Astrocyte of the hippocampus (primary cell): ENCODE measurements at regions not wholly inside any gene's neighbourhood (a gene's known extent, or its start where the extent isn't known, plus 50 kb on each side); places are given as distances from the start of the nearest gene placed in this dataset.
A peak's percentile ranks its signal among the peaks of the same experiment; 100 is the strongest.

ENCODE experiments used
- DNase-seq: peaks from one replicate; pipeline ENCODE4 v3.0.0; 2011; ENCODE audit warnings: low read depth, low spot score

DNA sequence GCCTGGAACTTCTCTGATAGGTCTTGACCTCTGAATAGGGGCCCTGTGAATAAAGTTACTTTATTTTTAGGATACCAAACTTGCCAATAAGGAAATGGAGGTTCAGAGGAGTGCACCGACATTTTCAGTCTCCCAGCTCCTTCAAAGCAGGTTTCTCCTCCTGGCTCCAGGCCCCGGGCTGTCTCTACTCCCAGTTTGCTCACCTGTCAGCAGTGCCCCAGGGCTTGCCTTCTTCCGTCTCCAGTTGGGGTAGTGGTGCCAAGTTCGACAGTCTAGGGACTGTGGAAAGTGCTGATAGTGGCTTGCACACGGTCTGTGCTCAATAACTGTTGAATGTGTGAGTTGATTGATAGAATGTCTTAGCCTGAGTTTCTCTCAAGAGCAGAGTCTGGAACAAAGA, 149.2 kb downstream of the ACTL8 start:
- no peak for DNase-seq

DNA sequence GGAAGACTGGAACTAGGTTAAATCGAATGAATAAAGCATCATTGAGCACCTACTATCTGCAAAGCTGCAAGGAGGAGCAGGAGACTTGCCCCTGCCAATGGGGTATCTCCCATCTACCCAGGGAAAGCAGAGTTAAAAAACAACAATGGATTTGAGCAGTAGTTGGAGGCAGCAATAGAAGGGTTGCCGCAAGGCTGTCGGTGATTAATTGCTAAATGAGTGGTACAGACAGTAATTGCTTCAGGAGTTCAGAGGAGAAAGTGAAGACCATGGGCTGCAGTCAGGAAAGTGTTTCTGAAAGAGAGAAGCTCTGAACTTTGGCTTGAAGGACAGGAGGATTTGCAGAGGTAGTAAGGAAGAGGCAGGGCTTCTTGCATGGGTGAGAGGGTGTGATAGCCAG, 152.9 kb downstream of the ACTL8 start:
- no peak for DNase-seq

DNA sequence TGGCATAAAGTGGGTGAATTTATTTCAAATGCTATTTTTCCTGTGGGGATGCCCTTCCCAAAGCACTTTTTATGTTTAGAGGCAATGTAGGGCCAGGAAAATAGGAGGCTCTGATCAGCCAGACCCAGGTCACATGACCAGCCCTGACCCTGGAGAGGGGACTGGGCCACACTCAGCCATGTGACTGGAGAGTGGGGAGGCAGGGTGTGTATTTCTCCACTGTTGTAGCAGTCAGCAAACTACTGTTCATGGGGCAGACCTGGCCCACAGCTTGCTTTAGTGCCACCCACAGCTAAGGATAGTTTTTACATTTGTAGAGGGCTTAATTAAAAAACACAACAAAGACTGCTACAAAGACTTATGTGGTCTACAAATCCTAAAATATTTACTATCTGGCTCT, 153.8 kb downstream of the ACTL8 start:
- no peak for DNase-seq

DNA sequence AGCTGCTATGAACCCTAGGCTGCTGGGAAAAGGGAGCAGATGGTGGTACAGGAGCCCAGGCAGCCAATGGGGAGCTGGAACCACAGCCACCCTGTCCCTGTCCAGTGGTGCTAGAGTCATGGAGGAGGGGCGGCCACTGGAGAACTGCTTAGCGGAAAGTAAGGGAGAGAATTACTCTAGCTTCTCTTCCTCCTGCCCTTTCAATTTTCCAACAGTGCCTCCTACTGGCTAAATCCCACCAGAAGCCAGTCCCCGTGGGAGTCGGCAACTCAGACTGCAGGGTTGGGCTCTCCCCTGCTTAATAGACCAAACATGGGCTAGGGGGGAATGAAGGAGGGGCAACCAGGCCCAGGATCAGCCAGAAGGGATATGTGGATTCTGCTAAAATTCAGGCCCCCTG, 154.5 kb downstream of the ACTL8 start:
- peak; percentile 20 for DNase-seq

- DNase-seq: no peak
Measured at GRCh38 chr1:17911791-17912190, 156.7 kb downstream of the ACTL8 start.

GRCh38 chr1:17912491-17912890, 157.4 kb downstream of the ACTL8 start:
- DNase-seq: no peak

DNA sequence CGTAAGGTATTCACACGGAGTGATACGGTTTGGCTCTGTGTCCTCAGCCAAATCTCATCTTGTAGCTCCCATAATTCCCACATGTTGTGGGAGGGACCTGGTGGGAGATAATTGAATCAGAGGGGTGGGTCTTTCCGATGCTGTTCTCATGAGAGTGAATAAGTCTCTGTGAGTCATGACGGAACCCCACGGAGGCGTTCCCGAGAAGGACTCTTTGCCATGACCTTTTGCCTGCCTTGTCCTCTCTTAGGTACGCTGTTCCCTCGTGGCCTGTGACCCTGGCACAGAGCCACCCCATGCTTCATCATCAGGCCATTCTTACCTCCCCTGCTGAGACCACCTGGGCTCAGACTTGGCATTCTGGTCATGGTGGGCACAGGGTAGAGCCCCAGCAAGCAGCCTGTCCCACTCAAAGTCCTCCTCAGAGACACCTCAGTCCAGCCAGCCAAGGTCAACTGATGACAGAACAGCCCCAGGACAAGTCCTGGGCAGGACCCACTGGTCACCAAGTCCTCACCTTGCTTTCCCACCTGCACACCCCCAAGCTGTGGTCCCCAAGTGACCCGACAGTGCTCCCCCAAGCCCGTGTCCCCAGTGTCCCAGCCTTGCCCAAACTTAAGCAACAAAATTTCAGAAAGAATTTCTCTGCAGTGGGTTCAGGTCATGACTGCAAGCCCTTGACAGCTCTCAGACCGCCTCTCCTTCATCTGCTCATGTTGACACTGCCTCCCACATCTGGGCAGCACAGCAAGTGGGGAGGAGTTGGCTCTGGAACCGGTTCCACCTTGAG, 158.4 kb downstream of the ACTL8 start:
- DNase-seq: no peak

DNA sequence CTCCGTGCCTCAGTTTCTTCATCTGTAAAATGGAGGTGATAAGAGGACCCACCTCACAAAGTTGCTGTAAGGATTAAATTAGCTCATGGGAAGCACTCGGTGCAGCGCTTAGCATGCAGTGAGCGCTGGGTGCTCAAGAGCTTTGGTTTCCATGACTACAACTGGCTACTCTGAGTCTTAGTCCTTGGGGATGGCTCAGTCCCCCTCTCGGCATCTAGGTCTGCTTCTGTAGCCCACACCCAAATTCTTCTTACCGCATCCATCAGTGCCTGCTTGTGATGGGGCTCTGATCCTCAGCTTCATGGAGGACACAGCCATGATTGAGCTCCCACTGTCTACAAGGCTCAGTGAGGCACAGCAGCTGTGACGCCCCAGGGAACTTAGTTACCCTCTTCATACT, 159.0 kb downstream of the ACTL8 start:
- no peak for DNase-seq

DNA sequence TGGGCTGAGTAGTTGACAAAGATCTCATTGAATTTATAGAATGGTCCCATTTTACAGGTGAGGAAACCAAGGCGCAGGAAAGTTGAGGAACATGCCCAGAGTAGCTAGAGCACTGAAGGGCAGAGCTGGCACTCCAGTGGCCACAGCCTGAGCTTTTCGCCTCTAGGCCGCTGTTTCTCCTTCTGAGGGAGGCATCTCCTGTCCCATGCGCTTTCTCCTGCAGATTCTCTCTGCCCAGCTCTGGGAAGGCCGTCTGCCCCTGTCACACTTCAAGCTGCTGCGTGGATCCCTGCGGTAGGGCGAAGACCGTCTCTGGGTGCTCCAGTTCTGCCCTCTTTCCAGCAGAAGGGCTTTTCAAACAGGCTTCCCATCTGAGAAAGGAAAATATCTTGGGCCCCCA, 159.9 kb downstream of the ACTL8 start:
- DNase-seq: no peak

DNA sequence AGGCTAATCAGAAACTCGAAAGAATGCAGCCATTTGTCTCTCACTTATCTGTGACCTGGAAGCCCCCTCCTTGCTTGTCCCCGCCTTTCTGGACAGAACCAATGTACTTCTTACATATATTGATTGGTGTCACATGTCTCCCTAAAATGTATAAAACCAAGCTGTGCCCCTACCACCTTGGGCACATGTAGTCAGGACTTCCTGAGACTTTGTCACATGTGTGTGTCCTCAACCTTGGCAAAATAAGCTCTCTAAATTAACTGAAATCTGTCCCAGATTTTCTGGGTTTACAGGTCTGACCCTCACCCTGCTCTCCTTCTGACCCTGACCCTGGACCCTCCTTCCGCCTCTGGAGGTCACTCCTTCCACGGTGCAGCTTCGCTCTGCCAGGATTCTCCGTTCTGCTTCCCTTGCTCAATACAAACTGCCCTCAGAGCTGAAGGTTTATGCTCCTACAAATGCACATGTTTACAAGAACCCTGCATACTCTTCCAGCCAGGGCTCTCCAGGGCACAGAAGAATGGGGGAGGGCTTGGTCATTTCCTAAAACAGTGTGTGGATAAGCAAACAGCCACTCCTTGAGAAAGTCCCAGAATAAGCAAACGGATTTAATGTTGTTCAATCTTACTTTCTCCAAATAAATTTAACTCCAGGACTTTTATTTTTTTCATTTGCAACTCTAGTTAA, 160.5 kb downstream of the ACTL8 start:
- no peak for DNase-seq

- no peak for DNase-seq
Measured at GRCh38 chr1:17916702-17917101, 161.6 kb downstream of the ACTL8 start.

- peak; percentile 74 for DNase-seq
Measured at GRCh38 chr1:17919525-17920439, 164.6 kb downstream of the ACTL8 start.

GRCh38 chr1:17920881-17921640, 165.9 kb downstream of the ACTL8 start:
- DNase-seq: no peak

- DNase-seq: peak; percentile 7
Measured at GRCh38 chr1:17922833-17923232, 167.7 kb downstream of the ACTL8 start.

- DNase-seq: no peak
Measured at GRCh38 chr1:17923666-17924065, 168.5 kb downstream of the ACTL8 start.

DNA sequence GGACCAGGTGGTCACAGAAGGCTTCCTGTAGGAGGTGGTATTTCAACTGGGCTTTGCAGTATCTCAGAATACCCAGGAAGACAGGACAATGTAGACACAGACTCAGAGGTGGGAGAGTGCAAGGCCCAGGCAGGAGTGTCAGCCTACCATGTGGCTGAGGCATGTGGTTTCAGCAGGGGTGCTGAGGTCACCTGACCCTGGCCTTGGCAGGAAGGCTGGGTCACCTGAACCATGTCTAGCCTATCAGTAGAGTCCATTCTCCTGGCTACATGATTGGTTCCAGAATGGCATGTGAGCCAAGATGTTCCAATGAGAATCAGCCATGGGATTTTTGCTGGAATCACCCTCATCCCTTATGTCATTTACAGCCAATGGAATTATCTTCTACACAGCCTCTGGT, 169.4 kb downstream of the ACTL8 start:
- no peak for DNase-seq

DNA sequence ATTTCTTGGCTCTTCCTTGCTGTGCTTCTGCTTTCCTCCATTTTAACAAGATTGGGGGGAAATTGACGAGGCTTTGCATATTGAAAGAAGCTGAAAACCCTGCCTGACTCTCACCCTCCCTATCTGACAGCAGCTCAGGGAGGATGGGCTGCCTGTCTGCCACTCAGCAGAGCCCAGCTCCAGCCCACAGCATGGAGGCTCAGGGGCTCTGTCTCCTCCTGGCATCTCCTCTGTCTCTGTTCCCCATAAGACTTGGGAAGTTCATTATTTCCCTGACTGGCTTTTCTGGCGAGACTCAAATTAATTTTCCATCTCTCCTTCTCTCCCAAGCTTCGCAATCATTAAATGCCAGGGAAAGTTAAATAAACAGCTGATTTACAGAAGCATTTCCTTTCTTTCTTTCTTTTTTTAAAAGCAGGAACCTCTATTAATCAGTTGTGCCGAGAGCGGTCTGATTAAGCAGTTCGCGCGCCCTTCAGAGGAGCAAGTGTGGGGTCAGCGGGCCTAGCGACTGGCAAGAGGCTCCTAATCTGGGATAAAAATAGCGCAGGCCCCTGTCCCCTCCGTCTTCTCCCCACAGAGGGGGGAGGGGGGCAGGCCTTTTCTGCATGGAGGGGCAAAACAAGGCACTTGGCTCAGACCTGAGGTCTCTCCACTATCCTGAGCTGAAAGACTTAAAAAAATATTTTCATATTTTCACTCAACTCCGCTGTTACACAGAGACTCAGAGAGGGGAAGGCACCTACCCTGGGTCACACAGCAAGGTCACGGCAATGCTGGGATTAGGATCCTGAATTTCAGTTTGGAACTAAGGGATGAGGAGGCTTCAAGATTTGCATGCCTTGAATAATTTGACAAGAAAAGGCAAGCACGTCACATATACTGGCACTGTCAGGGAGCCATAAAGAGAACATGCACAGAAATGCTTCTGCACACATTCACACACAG, 170.4 kb downstream of the ACTL8 start:
- no peak for DNase-seq

- DNase-seq: no peak
Measured at GRCh38 chr1:17926906-17927305, 171.8 kb downstream of the ACTL8 start.

GRCh38 chr1:17927952-17928351, 172.8 kb downstream of the ACTL8 start:
- DNase-seq: no peak

- no peak for DNase-seq
Measured at GRCh38 chr1:17929224-17929623, 174.1 kb downstream of the ACTL8 start.
